ENCODE measurements at regions not wholly inside any gene's neighbourhood (a gene's known extent, or its start where the extent isn't known, plus 50 kb on each side); places are given as distances from the start of the nearest gene placed in this dataset.

GRCh38 chr2:8435608-8436007, 246.2 kb upstream of the ID2 start:
- Histone ChIP-seq H3K9me2 (ENCODE audit: insufficient read depth, low read length) (no peaks in the 10 kb centered on the region), H3K9me3 (ENCODE audit: low read length) (no peaks in the 10 kb centered on the region), H4K20me1 (ENCODE audit: insufficient read depth) (no peaks in the 10 kb centered on the region), H3K36me3 (ENCODE audit: insufficient read depth, low read length) (no peaks in the 10 kb centered on the region), H3F3A (ENCODE audit: insufficient read depth, low read length, poor library complexity, severe bottlenecking) (no peaks in the 10 kb centered on the region), H2AFZ (ENCODE audit: low read depth, low read length) (no peak overlapping the region), H3K27ac (ENCODE audit: low read length) (no peak overlapping the region), H3K4me2 (ENCODE audit: low read length) (no peak overlapping the region), H3K9ac (ENCODE audit: low read length) (no peak overlapping the region), H3K79me2 (replicated peaks; ENCODE audit: insufficient read depth, low read length) (no peaks in the 10 kb centered on the region), H3K4me3 (ENCODE audit: low read length) (no peak overlapping the region), H3K27me3 (ENCODE audit: insufficient read depth, low read depth, low read length) (no peaks in the 10 kb centered on the region)
- TF ChIP-seq TAF1 (IDR thresholded peaks at IDR 0.05; ENCODE audit: low read depth) (no peak), MXI1 (conservative IDR thresholded peaks at IDR 0.05; ENCODE audit: poor library complexity, severe bottlenecking) (no peak), EZH2 (IDR thresholded peaks at IDR 0.05; ENCODE audit: borderline replicate concordance, insufficient read depth, low read length, poor library complexity, severe bottlenecking) (no peak), CTCF (IDR thresholded peaks at IDR 0.05; ENCODE audit: poor library complexity, severe bottlenecking) (no peak), SMC3 (conservative IDR thresholded peaks at IDR 0.05; ENCODE audit: poor library complexity) (no peak), POLR2AphosphoS5 (IDR thresholded peaks at IDR 0.05) (no peak), RAD21 (conservative IDR thresholded peaks at IDR 0.05) (no peak), EP300 (conservative IDR thresholded peaks at IDR 0.05; ENCODE audit: poor library complexity, severe bottlenecking) (no peak), REST (IDR thresholded peaks at IDR 0.05; ENCODE audit: borderline replicate concordance) (no peak)

- H3K36me3 ChIP-seq (ENCODE audit: insufficient read depth, low read length), result no peaks in the 10 kb centered on the region
- H3F3A ChIP-seq (ENCODE audit: insufficient read depth, low read length, poor library complexity, severe bottlenecking), result no peaks in the 10 kb centered on the region
- no peak overlapping the region for H3K4me3 ChIP-seq (ENCODE audit: low read length)
- no peaks in the 10 kb centered on the region for H3K9me2 ChIP-seq (ENCODE audit: insufficient read depth, low read length)
- no peak overlapping the region for H3K27ac ChIP-seq (ENCODE audit: low read length)
- H2AFZ ChIP-seq (ENCODE audit: low read depth, low read length), result no peak overlapping the region
- no peak for TF ChIP-seq EP300 (conservative IDR thresholded peaks at IDR 0.05; ENCODE audit: poor library complexity, severe bottlenecking)
- no peak for TF ChIP-seq TAF1 (IDR thresholded peaks at IDR 0.05; ENCODE audit: low read depth)
- TF ChIP-seq REST (IDR thresholded peaks at IDR 0.05; ENCODE audit: borderline replicate concordance), result no peak
- TF ChIP-seq POLR2AphosphoS5 (IDR thresholded peaks at IDR 0.05), result no peak
- no peaks in the 10 kb centered on the region for H4K20me1 ChIP-seq (ENCODE audit: insufficient read depth)
- no peak overlapping the region for H3K4me2 ChIP-seq (ENCODE audit: low read length)
- no peaks in the 10 kb centered on the region for H3K9me3 ChIP-seq (ENCODE audit: low read length)
- no peaks in the 10 kb centered on the region for H3K27me3 ChIP-seq (ENCODE audit: insufficient read depth, low read depth, low read length)
- no peaks in the 10 kb centered on the region for H3K79me2 ChIP-seq (replicated peaks; ENCODE audit: insufficient read depth, low read length)
- no peak overlapping the region for H3K9ac ChIP-seq (ENCODE audit: low read length)
Observed at GRCh38 chr2:8436585-8436984, 245.3 kb upstream of the ID2 start.

Measured in neural cell (in vitro differentiated cells).